ENCODE measurements at regions not wholly inside any gene's neighbourhood (a gene's known extent, or its start where the extent isn't known, plus 50 kb on each side); places are given as distances from the start of the nearest gene placed in this dataset.
A peak's percentile ranks its signal among the peaks of the same experiment; 100 is the strongest.
"Not testable (repeated sequence)": the region's sequence is repeated elsewhere in the genome, so short reads cannot be mapped to it uniquely, and the experiment has no call there.

DNA sequence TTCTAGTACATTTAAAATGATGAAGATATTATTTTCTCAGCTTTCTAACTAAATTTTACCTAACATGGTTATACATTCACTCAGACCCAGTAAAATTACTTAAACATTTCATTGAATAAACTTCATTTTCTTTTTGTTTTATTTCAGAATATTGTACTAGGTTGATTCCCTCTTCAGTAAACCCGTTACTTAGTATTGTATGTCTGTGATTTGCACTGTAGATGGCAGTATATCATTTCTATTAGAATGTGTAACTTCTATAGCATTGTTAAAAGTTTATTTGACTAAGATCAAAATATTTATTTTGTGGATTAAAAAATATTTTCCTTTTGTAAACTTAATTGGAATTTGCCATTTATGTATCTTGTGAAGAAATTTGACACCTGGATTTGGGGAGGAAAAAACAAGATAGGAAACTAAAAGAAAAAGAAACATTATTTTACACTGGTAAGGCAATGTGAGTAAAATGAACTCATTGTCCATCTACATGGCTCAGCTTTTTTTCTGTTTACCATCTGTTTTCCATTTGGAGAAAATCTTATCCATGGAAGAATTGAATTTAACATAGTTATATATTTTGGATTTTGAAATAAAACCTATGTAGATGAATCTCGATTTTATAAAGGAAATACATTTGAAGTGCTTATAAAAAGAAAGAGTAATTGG is 145.6 kb upstream of the METTL14 start:
- H3K4ac ChIP-seq (replicated peaks; ENCODE audit: insufficient read length, low read depth, low read length); H2BK15ac ChIP-seq (ENCODE audit: low read length); H2BK20ac ChIP-seq (ENCODE audit: low read length); H3K27me3 ChIP-seq (replicated peaks in 1 of 4; ENCODE audit: control insufficient read depth in 3 of 4, extremely low read depth in 1 of 4, insufficient read depth in 3 of 4, low read length in 3 of 4); H3K27ac ChIP-seq (ENCODE audit: low read depth, low read length); H3K4me2 ChIP-seq (ENCODE audit: insufficient read depth in 1 of 2, low read depth in 2 of 2, low read length in 2 of 2); H3K56ac ChIP-seq (replicated peaks; ENCODE audit: insufficient read length, low read depth, low read length); H2BK120ac ChIP-seq (replicated peaks; ENCODE audit: low read depth, low read length); H3K9me3 ChIP-seq (ENCODE audit: insufficient read depth in 2 of 2, low read depth in 1 of 2, low read length in 1 of 2); DNase-seq (ENCODE audit: low read depth in 1 of 2, low spot score in 2 of 2); H2AK5ac ChIP-seq (ENCODE audit: low read depth, low read length); H3K14ac ChIP-seq (ENCODE audit: insufficient read length); H2BK12ac ChIP-seq (ENCODE audit: low read depth, low read length); CTCF ChIA-PET (ENCODE audit: partially characterized antibody); H3K18ac ChIP-seq (ENCODE audit: extremely low read depth, low read length); H2BK5ac ChIP-seq (ENCODE audit: low read depth, low read length); POLR2A ChIA-PET (ENCODE audit: partially characterized antibody); H4K8ac ChIP-seq (ENCODE audit: extremely low read depth, insufficient read depth, low read length); H4K5ac ChIP-seq (ENCODE audit: insufficient read length, low read depth, low read length); H3K23ac ChIP-seq (ENCODE audit: insufficient read length); H3K79me2 ChIP-seq (ENCODE audit: control insufficient read depth in 1 of 2, insufficient read depth in 2 of 2, low read length in 2 of 2); H3K36me3 ChIP-seq (ENCODE audit: control insufficient read depth in 2 of 4, insufficient read depth in 4 of 4, low read length in 3 of 4); H4K91ac ChIP-seq (replicated peaks; ENCODE audit: insufficient read length, low read length); H3K23me2 ChIP-seq (ENCODE audit: low read depth, low read length); H2AFZ ChIP-seq (ENCODE audit: low read length); H3K4me3 ChIP-seq (ENCODE audit: extremely low read depth in 1 of 4, insufficient read depth in 2 of 4, low read depth in 3 of 4, low read length in 4 of 4); H3K9ac ChIP-seq (replicated peaks in 1 of 4; ENCODE audit: extremely low read depth in 1 of 4, low read depth in 3 of 4, low read length in 3 of 4); H4K20me1 ChIP-seq (replicated peaks in 1 of 2; ENCODE audit: control insufficient read depth in 1 of 2, insufficient read depth in 2 of 2, low read length in 2 of 2); H3K79me1 ChIP-seq (ENCODE audit: low read depth, low read length); H3K4me1 ChIP-seq (replicated peaks in 1 of 4; ENCODE audit: control insufficient read depth in 3 of 4, insufficient read depth in 4 of 4, low read length in 3 of 4): not testable (repeated sequence)
- peak in 1 of 2 experiments; percentile 33; a peak in 3 of 4 replicates for TF ChIP-seq RAD21 (IDR thresholded peaks at IDR 0.05 in 1 of 2, conservative IDR thresholded peaks at IDR 0.05 in 1 of 2; ENCODE audit: low read depth in 2 of 2, low read length in 2 of 2)
- FAIRE-seq = peak; percentile 81
- whole genome bisulfite sequencing, 2 experiments (ENCODE audit: extremely low coverage in 1 of 2, insufficient coverage in 1 of 2, insufficient read length in 1 of 2, insufficient replicate concordance in 2 of 2, low coverage in 1 of 2, low lambda C conversion rate in 2 of 2, missing lambda C conversion rate in 1 of 2) = 56% methylated on average over 2 of the region's 2 CpGs; no CpG with 5 or more reads in 1 of the 2 experiments

- H4K20me1 ChIP-seq (replicated peaks in 1 of 2; ENCODE audit: control insufficient read depth in 1 of 2, insufficient read depth in 2 of 2, low read length in 2 of 2); H2BK20ac ChIP-seq (ENCODE audit: low read length); H2AK5ac ChIP-seq (ENCODE audit: low read depth, low read length); H3K4me3 ChIP-seq (ENCODE audit: extremely low read depth in 1 of 4, insufficient read depth in 2 of 4, low read depth in 3 of 4, low read length in 4 of 4); H3K4me2 ChIP-seq (ENCODE audit: insufficient read depth in 1 of 2, low read depth in 2 of 2, low read length in 2 of 2); H3K23ac ChIP-seq (ENCODE audit: insufficient read length); H3K27ac ChIP-seq (ENCODE audit: low read depth, low read length); H4K91ac ChIP-seq (replicated peaks; ENCODE audit: insufficient read length, low read length); POLR2A ChIA-PET (ENCODE audit: partially characterized antibody); H3K27me3 ChIP-seq (replicated peaks in 1 of 4; ENCODE audit: control insufficient read depth in 3 of 4, extremely low read depth in 1 of 4, insufficient read depth in 3 of 4, low read length in 3 of 4); H2BK120ac ChIP-seq (replicated peaks; ENCODE audit: low read depth, low read length); H3K9ac ChIP-seq (replicated peaks in 1 of 4; ENCODE audit: extremely low read depth in 1 of 4, low read depth in 3 of 4, low read length in 3 of 4); H2AFZ ChIP-seq (ENCODE audit: low read length); H3K36me3 ChIP-seq (ENCODE audit: control insufficient read depth in 2 of 4, insufficient read depth in 4 of 4, low read length in 3 of 4); CTCF ChIA-PET (ENCODE audit: partially characterized antibody); H2BK15ac ChIP-seq (ENCODE audit: low read length); H3K14ac ChIP-seq (ENCODE audit: insufficient read length); H3K79me2 ChIP-seq (ENCODE audit: control insufficient read depth in 1 of 2, insufficient read depth in 2 of 2, low read length in 2 of 2); FAIRE-seq; DNase-seq (ENCODE audit: low read depth in 1 of 2, low spot score in 2 of 2); H3K18ac ChIP-seq (ENCODE audit: extremely low read depth, low read length); H3K79me1 ChIP-seq (ENCODE audit: low read depth, low read length); H3K9me3 ChIP-seq (ENCODE audit: insufficient read depth in 2 of 2, low read depth in 1 of 2, low read length in 1 of 2); H4K8ac ChIP-seq (ENCODE audit: extremely low read depth, insufficient read depth, low read length); H4K5ac ChIP-seq (ENCODE audit: insufficient read length, low read depth, low read length); H2BK12ac ChIP-seq (ENCODE audit: low read depth, low read length); H3K56ac ChIP-seq (replicated peaks; ENCODE audit: insufficient read length, low read depth, low read length); H3K4me1 ChIP-seq (replicated peaks in 1 of 4; ENCODE audit: control insufficient read depth in 3 of 4, insufficient read depth in 4 of 4, low read length in 3 of 4); H2BK5ac ChIP-seq (ENCODE audit: low read depth, low read length); H3K4ac ChIP-seq (replicated peaks; ENCODE audit: insufficient read length, low read depth, low read length); H3K23me2 ChIP-seq (ENCODE audit: low read depth, low read length): not testable (repeated sequence)
- WGBS, 2 experiments (ENCODE audit: extremely low coverage in 1 of 2, insufficient coverage in 1 of 2, insufficient read length in 1 of 2, insufficient replicate concordance in 2 of 2, low coverage in 1 of 2, low lambda C conversion rate in 2 of 2, missing lambda C conversion rate in 1 of 2) = 82% methylated on average over 5 of the region's 7 CpGs; no CpG with 5 or more reads in 1 of the 2 experiments
These were observed 128.6 kb upstream of the METTL14 start for GRCh38 chr4:118556576-118556975.
